Tibial nerve (tissue), 4 donors: ENCODE measurements at regions not wholly inside any gene's neighbourhood (a gene's known extent, or its start where the extent isn't known, plus 50 kb on each side); places are given as distances from the start of the nearest gene placed in this dataset.

Experiments
- CTCF ChIP-seq, 5 experiments: fragments of 200-600 bp in 3 of 5; fragments of 450-650 bp in 2 of 5; sonication (generic) in 3 of 5; IDR thresholded peaks; one replicate each; pipeline ENCODE4 v1.5.1; 2016 to 2019; ENCODE audit warnings: antibody characterized with exemption in 5 of 5, mild to moderate bottlenecking in 3 of 5, moderate library complexity in 2 of 5
- EP300 ChIP-seq, 2 donors: sonication (generic); formaldehyde crosslinking; IDR thresholded peaks; one replicate each; pipeline ENCODE4 v1.6.1; 2017; ENCODE audit warnings: antibody characterized with exemption in 2 of 2, mild to moderate bottlenecking in 1 of 2
- POLR2A ChIP-seq, 2 donors: fragments of 450-650 bp; IDR thresholded peaks; one replicate each; pipeline ENCODE4 v1.6.1; 2017; ENCODE audit warnings: antibody characterized with exemption in 2 of 2, mild to moderate bottlenecking in 2 of 2, moderate library complexity in 2 of 2

- TF ChIP-seq CTCF (IDR thresholded peaks at IDR 0.05) (no peak), POLR2A (IDR thresholded peaks at IDR 0.05) (no peak), EP300 (IDR thresholded peaks at IDR 0.05) (no peak)
Observed at GRCh38 chr5:28374492-28374967, 1336.1 kb upstream of the CDH9 start.
